Mesenchymal stem cell (in vitro differentiated cells and primary cell): ENCODE measurements at regions not wholly inside any gene's neighbourhood (a gene's known extent, or its start where the extent isn't known, plus 50 kb on each side); places are given as distances from the start of the nearest gene placed in this dataset.

Source experiments
- DNase-seq: peaks from one replicate; pipeline ENCODE4 v3.0.0-alpha.2; 2013
- H2AFZ ChIP-seq: one replicate; pipeline ENCODE4 v1.6.1; 2013; ENCODE audit warnings: low read depth, mild to moderate bottlenecking, control low read depth, inconsistent platforms, low read length, moderate library complexity
- H2AK5ac ChIP-seq: 2 replicates; pipeline ENCODE4 v1.6.1; 2013; ENCODE audit warnings: low read length, moderate library complexity, mild to moderate bottlenecking, inconsistent platforms; ENCODE audit not compliant: severe bottlenecking
- H2BK120ac ChIP-seq: one replicate; pipeline ENCODE4 v1.6.1; 2013; ENCODE audit warnings: low read depth, mild to moderate bottlenecking, inconsistent platforms, low read length, moderate library complexity
- H2BK12ac ChIP-seq, 2 experiments: one replicate each; pipeline ENCODE4 v1.6.1; 2013; ENCODE audit warnings: inconsistent platforms in 2 of 2, low read length in 2 of 2, mild to moderate bottlenecking in 2 of 2, moderate library complexity in 2 of 2, control low read depth in 1 of 2
- H2BK15ac ChIP-seq: one replicate; pipeline ENCODE4 v1.6.1; 2013; ENCODE audit warnings: mild to moderate bottlenecking, low read depth, inconsistent platforms; ENCODE audit not compliant: poor library complexity, severe bottlenecking
- H2BK5ac ChIP-seq: 2 replicates; pipeline ENCODE4 v1.6.1; 2013; ENCODE audit warnings: low read depth, mild to moderate bottlenecking, low read length, control low read depth, inconsistent platforms; ENCODE audit not compliant: poor library complexity, severe bottlenecking
- H3K14ac ChIP-seq, 2 experiments: one replicate each; pipeline ENCODE4 v1.6.1; 2013; ENCODE audit warnings: inconsistent platforms in 2 of 2, low read length in 2 of 2, control low read depth in 1 of 2, mild to moderate bottlenecking in 1 of 2, moderate library complexity in 1 of 2
- H3K18ac ChIP-seq, 2 experiments: one replicate each; pipeline ENCODE4 v1.6.1; 2013; ENCODE audit warnings: inconsistent platforms in 2 of 2, low read length in 2 of 2, control low read depth in 1 of 2, low read depth in 1 of 2, mild to moderate bottlenecking in 1 of 2
- H3K23ac ChIP-seq, 2 experiments: one replicate each; pipeline ENCODE4 v1.6.1; 2013; ENCODE audit warnings: inconsistent platforms in 2 of 2, low read length in 2 of 2, mild to moderate bottlenecking in 2 of 2, moderate library complexity in 2 of 2, control low read depth in 1 of 2
- H3K27ac ChIP-seq: 2 replicates; pipeline ENCODE4 v1.5.1; 2013; ENCODE audit warnings: mild to moderate bottlenecking, moderate library complexity, low read length, control low read depth, inconsistent platforms; ENCODE audit not compliant: poor library complexity, severe bottlenecking
- H3K27me3 ChIP-seq, 2 experiments: 2 replicates each; pipeline versions ENCODE4 v1.6.1 to v1.7.0; 2013; ENCODE audit warnings: low read length in 2 of 2, mild to moderate bottlenecking in 2 of 2, moderate library complexity in 2 of 2, control low read depth in 1 of 2, inconsistent platforms in 1 of 2; ENCODE audit not compliant: control insufficient read depth in 1 of 2, insufficient read depth in 1 of 2
- H3K36me3 ChIP-seq, 2 experiments: 2 replicates each; pipeline versions ENCODE4 v1.6.1 to v1.7.0; 2013; ENCODE audit warnings: low read length in 2 of 2, control low read depth in 1 of 2, inconsistent platforms in 1 of 2, low read depth in 1 of 2, mild to moderate bottlenecking in 1 of 2; ENCODE audit not compliant: insufficient read depth in 2 of 2, control insufficient read depth in 1 of 2
- H3K4ac ChIP-seq, 2 experiments: one replicate each; pipeline ENCODE4 v1.6.1; 2013; ENCODE audit warnings: inconsistent platforms in 2 of 2, low read length in 2 of 2, mild to moderate bottlenecking in 2 of 2, moderate library complexity in 2 of 2, control low read depth in 1 of 2, low read depth in 1 of 2
- H3K4me1 ChIP-seq: 2 replicates; pipeline ENCODE4 v1.6.1; 2013; ENCODE audit warnings: low read depth, low read length, control low read depth; ENCODE audit not compliant: control insufficient read depth, insufficient read depth
- H3K4me2 ChIP-seq: 2 replicates; pipeline ENCODE4 v1.6.1; 2013; ENCODE audit warnings: low read length, mild to moderate bottlenecking, inconsistent platforms; ENCODE audit not compliant: poor library complexity, severe bottlenecking
- H3K4me3 ChIP-seq, 2 experiments: 2 replicates each; pipeline versions ENCODE4 v1.5.1 to v1.7.0; 2013; ENCODE audit warnings: low read length in 2 of 2, mild to moderate bottlenecking in 2 of 2, control low read depth in 1 of 2, low read depth in 1 of 2; ENCODE audit not compliant: insufficient read depth in 1 of 2
- H3K79me1 ChIP-seq: replicated peaks from 2 replicates; pipeline ENCODE4 v1.6.1; 2013; ENCODE audit warnings: mild to moderate bottlenecking, control low read depth, low read length, inconsistent platforms; ENCODE audit not compliant: poor library complexity, severe bottlenecking
- H3K9ac ChIP-seq: 2 replicates; pipeline ENCODE4 v1.7.0; 2013; ENCODE audit warnings: mild to moderate bottlenecking, low read length, moderate library complexity
- H3K9me3 ChIP-seq: 2 replicates; pipeline ENCODE4 v1.7.0; 2013; ENCODE audit warnings: mild to moderate bottlenecking, low read length; ENCODE audit not compliant: control insufficient read depth
- H4K8ac ChIP-seq: one replicate; pipeline ENCODE4 v1.6.1; 2013; ENCODE audit warnings: inconsistent platforms, mild to moderate bottlenecking, low read length, moderate library complexity
- H4K91ac ChIP-seq: one replicate; pipeline ENCODE4 v1.6.1; 2013; ENCODE audit warnings: mild to moderate bottlenecking, low read length, inconsistent platforms
- WGBS: methylation state at CpG from one replicate; pipeline ENCODE4 v1.1.7; 2013; ENCODE audit warnings: mixed read lengths; 5-methylcytosine and 5-hydroxymethylcytosine counted together

GRCh38 chr6:114586298-114586697 lies 243.5 kb upstream of the HS3ST5 start:
- Histone ChIP-seq H2BK15ac (no peak overlapping the region), H3K18ac (no peak overlapping the region), H3K9me3 (peaks cover 10% of the 10 kb centered on the region), H3K4me2 (no peak overlapping the region), H2BK5ac (no peak overlapping the region), H3K4me1 (no peaks in the 10 kb centered on the region), H4K8ac (no peak overlapping the region), H3K14ac (no peak overlapping the region), H3K79me1 (no peaks in the 10 kb centered on the region), H3K4me3 (no peak overlapping the region), H3K36me3 (no peaks in the 10 kb centered on the region), H4K91ac (no peak overlapping the region), H3K9ac (no peak overlapping the region), H2BK120ac (no peak overlapping the region), H3K27ac (no peak overlapping the region), H2AFZ (no peak overlapping the region), H2BK12ac (no peak overlapping the region), H3K4ac (no peak overlapping the region), H3K27me3 (no peaks in the 10 kb centered on the region), H2AK5ac (no peak overlapping the region), H3K23ac (no peak overlapping the region)
- DNase-seq: no peak
- no CpG with 5 or more reads among the region's 2 CpGs for WGBS

DNA sequence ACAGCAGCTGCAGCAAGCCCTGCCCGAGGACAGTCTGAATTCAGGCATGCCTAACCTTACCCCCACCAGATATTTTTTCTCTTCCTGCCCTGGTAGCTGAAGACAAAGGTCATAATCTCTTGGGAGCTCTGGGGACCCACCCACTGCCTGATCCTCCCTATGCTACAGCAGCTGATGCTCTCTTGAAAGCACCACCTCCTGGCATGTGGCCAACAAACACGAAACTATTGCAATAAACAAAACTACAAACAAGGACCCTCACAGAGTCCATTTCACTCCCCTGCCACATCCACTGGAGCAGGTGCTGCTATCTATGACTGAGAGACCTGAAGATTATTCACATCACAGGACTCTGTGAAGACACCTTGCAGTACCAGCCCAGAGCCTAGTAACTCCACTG lies 238.5 kb upstream of the HS3ST5 start:
- H3K9me3 ChIP-seq: peaks cover 10% of the 10 kb centered on the region
- H3K27me3 ChIP-seq: no peaks in the 10 kb centered on the region
- no peak overlapping the region for H3K14ac ChIP-seq
- H2BK12ac ChIP-seq: no peak overlapping the region
- WGBS: 61% methylated on average over 2 of the region's 2 CpGs
- DNase-seq: no peak
- no peaks in the 10 kb centered on the region for H3K36me3 ChIP-seq
- no peak overlapping the region for H3K9ac ChIP-seq
- H3K23ac ChIP-seq: no peak overlapping the region
- no peaks in the 10 kb centered on the region for H3K79me1 ChIP-seq
- no peak overlapping the region for H3K4me3 ChIP-seq
- no peak overlapping the region for H3K4ac ChIP-seq
- no peaks in the 10 kb centered on the region for H3K4me1 ChIP-seq
- H4K8ac ChIP-seq: no peak overlapping the region
- H2BK5ac ChIP-seq: no peak overlapping the region
- H3K27ac ChIP-seq: no peak overlapping the region
- no peak overlapping the region for H4K91ac ChIP-seq
- no peak overlapping the region for H2BK15ac ChIP-seq
- no peak overlapping the region for H2BK120ac ChIP-seq
- H2AFZ ChIP-seq: no peak overlapping the region
- H2AK5ac ChIP-seq: no peak overlapping the region
- H3K4me2 ChIP-seq: no peak overlapping the region
- H3K18ac ChIP-seq: no peak overlapping the region

DNA sequence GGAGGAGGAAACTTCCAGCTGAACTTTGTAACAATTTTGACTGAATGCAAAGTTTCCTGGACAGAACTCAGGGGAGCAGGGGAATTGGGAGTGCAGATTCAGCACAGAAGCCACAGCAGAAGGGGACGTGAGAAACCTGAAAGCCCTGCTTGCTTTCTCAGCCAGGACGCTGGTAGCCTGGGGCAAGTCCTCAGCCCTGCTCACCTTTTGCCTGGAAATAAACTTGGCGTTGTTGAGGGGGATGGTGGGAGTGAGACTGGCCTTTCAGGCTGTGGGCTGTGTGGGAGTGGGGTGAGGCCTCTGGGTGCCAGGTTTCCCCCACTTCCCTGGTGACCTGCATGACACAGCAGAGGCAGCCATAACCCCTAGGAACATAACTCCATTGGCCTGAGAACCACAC lies 238.1 kb upstream of the HS3ST5 start:
- no peak overlapping the region for H4K8ac ChIP-seq
- peaks cover 10% of the 10 kb centered on the region for H3K9me3 ChIP-seq
- no peak overlapping the region for H3K4me2 ChIP-seq
- no peak overlapping the region for H2AK5ac ChIP-seq
- no peak overlapping the region for H3K27ac ChIP-seq
- no peak overlapping the region for H2BK15ac ChIP-seq
- no peak overlapping the region for H2AFZ ChIP-seq
- no peaks in the 10 kb centered on the region for H3K79me1 ChIP-seq
- DNase-seq: no peak
- no peak overlapping the region for H3K9ac ChIP-seq
- no peak overlapping the region for H3K18ac ChIP-seq
- peak overlapping the region in 1 of 2 experiments; percentile 83 for H3K23ac ChIP-seq
- no peaks in the 10 kb centered on the region for H3K36me3 ChIP-seq
- H3K4me1 ChIP-seq: no peaks in the 10 kb centered on the region
- H3K4me3 ChIP-seq: no peak overlapping the region
- H3K14ac ChIP-seq: no peak overlapping the region
- no peak overlapping the region for H2BK120ac ChIP-seq
- WGBS: 66% methylated on average over 3 of the region's 3 CpGs
- H3K27me3 ChIP-seq: no peaks in the 10 kb centered on the region
- H2BK12ac ChIP-seq: no peak overlapping the region
- no peak overlapping the region for H3K4ac ChIP-seq
- no peak overlapping the region for H2BK5ac ChIP-seq
- H4K91ac ChIP-seq: no peak overlapping the region

GRCh38 chr6:114579486-114579885 lies 236.7 kb upstream of the HS3ST5 start:
- H3K9me3 ChIP-seq: peaks cover 10% of the 10 kb centered on the region
- H3K4me1 ChIP-seq: no peaks in the 10 kb centered on the region
- H3K4me2 ChIP-seq: no peak overlapping the region
- no peak overlapping the region for H4K8ac ChIP-seq
- H2BK120ac ChIP-seq: no peak overlapping the region
- H2AFZ ChIP-seq: no peak overlapping the region
- H2BK12ac ChIP-seq: no peak overlapping the region
- H2AK5ac ChIP-seq: no peak overlapping the region
- H3K79me1 ChIP-seq: no peaks in the 10 kb centered on the region
- no peak overlapping the region for H3K14ac ChIP-seq
- no peak for DNase-seq
- H3K18ac ChIP-seq: no peak overlapping the region
- no peak overlapping the region for H3K4me3 ChIP-seq
- no peak overlapping the region for H2BK5ac ChIP-seq
- no peak overlapping the region for H3K27ac ChIP-seq
- H3K9ac ChIP-seq: no peak overlapping the region
- H3K36me3 ChIP-seq: no peaks in the 10 kb centered on the region
- H3K27me3 ChIP-seq: no peaks in the 10 kb centered on the region
- H3K4ac ChIP-seq: no peak overlapping the region
- H3K23ac ChIP-seq: no peak overlapping the region
- no peak overlapping the region for H2BK15ac ChIP-seq
- no peak overlapping the region for H4K91ac ChIP-seq
